NCI-H1417 (cell line): ENCODE measurements at regions not wholly inside any gene's neighbourhood (a gene's known extent, or its start where the extent isn't known, plus 50 kb on each side); places are given as distances from the start of the nearest gene placed in this dataset.
A peak's percentile ranks its signal among the peaks of the same experiment; 100 is the strongest.

Source experiments
- DNase-seq, 3 experiments: peaks; one replicate each; lab custom pipeline; 2025; lab: John Stamatoyannopoulos, UW

GRCh38 chr4:23741681-23742191 lies 148.1 kb downstream of the PPARGC1A start:
- DNase-seq = no peak

- DNase-seq = no peak
Measured at GRCh38 chr4:23737571-23737970, 152.3 kb downstream of the PPARGC1A start.

DNA sequence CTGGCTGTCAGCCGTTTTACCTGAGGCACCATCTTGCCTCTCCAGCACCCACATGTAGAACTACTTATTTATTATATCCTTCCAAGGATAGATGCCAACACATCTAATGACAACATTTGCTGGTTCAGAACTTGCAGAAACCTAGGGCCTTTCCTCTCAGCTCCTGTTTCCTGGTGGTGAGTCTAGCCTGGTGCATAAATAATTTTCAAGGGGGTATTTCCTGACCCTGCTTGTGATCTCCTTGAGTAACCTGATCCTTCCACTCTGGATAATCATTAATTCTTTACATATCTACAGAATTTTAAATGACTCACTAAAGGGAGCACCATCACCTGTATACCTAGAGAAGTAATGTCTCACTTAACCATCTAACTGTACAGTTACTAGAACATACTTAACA lies 153.4 kb downstream of the PPARGC1A start:
- no peak for DNase-seq

DNA sequence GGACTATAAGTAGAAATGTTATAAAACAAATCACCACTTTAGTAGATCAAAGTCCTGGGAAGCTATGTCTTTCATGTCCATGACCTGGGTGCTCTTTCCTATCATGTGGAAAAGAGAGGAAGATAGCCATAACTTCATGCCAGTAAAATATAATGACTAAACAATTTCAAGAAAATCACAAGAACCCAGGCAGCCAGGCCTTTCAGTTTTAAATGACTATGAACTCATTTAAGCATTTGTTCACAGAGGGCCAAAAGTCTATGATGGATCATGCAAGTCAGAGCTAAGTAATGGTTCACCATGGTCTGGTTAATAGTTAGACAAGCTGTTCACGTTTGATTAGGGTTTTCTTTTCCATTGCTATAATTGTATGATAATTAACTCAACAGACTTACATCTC lies 155.8 kb downstream of the PPARGC1A start:
- no peak for DNase-seq

DNA sequence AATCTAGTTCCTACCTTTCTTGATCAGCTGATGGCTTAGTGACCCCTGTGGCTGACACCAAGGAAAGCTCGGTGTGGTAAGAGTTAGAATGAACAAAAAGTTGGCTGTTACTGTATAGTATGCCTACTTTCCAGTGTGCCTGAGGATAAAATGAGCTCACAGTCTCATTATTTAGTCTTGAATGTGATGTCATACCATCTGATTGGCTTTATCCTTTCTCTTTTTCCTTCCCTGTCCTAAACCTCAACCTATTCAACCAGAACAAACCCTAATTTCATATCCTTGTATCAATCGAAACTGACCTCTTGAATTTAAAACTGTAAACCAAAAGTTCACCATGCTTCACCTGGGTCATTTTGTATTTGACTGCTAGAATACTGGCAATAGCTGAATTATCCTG lies 156.4 kb downstream of the PPARGC1A start:
- no peak for DNase-seq

DNA sequence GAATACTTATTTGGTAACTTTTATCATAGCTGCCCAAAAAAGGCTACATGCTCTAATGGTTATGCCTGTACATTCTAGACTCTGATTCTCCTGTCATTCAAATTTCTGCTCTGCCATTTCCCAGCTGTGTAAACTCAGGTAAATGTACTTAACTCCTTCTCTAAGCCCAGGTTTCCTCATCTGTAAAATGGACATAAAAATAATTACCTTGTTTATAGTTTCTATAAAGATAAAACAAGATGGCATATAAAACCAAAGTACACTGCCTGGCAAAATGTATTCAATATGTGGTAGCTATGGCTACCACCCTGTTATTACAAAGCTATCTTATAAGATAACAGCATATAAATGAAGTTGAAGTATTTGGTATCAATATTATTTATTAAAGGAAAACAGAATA lies 158.8 kb downstream of the PPARGC1A start:
- DNase-seq = no peak

DNA sequence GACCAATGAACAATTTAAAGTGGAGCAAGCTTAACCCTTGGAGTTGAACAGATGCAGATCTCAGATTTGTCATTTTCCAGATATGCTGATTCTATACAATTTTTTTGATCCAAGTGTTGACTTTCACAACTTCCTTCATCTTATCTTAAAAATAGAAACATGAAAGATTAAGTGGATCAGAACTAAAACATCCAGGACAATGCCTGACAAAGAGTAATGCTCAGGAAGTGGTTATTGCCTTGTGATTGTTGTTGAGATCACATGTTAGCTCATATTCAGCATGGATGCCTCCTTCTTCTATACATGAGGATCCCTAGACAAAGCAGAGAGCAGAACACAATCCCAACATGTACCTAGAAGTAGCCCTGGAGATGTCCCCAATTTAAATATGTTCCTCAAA lies 160.9 kb downstream of the PPARGC1A start:
- DNase-seq = no peak

DNA sequence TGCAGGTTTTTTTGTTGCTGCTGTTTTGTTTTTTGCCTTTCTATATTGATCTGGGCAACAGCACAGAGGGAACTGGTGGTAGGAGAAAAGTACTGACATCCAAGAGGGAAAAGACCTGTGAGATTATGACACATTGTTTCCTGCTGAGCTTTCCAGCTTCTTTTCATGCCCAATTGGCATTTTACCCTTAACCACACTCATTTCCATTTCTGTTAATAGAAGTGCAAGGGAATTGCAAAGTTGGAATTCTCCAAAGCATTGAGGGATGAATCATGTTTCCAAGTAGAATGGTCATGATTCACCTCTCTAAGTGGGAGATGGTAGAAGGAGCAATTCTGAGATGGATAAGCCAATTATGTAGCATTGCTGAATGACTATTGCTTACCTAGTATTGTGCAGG lies 161.5 kb downstream of the PPARGC1A start:
- peak in 1 of 3 experiments; percentile 31 for DNase-seq

DNA sequence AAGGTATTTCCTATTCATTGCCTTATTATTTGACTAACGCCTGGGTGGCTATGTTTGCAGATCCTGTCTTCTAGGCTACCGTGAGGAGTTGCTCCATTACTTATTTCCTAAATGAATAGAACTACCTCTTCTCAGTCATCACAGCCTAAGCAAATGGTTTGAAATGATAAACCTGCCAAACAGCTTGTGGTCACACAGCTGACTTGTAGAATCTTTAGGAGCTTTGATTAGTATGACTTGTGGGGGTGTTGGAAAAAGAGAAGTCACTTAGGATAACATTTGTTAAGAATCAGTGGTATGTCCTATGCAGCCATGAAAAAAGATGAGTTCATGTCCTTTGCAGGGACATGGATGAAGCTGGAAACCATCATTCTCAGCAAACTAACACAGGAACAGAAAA lies 169.3 kb downstream of the PPARGC1A start:
- no peak for DNase-seq

- DNase-seq = no peak
Measured at GRCh38 chr4:23718435-23718834, 171.4 kb downstream of the PPARGC1A start.

DNA sequence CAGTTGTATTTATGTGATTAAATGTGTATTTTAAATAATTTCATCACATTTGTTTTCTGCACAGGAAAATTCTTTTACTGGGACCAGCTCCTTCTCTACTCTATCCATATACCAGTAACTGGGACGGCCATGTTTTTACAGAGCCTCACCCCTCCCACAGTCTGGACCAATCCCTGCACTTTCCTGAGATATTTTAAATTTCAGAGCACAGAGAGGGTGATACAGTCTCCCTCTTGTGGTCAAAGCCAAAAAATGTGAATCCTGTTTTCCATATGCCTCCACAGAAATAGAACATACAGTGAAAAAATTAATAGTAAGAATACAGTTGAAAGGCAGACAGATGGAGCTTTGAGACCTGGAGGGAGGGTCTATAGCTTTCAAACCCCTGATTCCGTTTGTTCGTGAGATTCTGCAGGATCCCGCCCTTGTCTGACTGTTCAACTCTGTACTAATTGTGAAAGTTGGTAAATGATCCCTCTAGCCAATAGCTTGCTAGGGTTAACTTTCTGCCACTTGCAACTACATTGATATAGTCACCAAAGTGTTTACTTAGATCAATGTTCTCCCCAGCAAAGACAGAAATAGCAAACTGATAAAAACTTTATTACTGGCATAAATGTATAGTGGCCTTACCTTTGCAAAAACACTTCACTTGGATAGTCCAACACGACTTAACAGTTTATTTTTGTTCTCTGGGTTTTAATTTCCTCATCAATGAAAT lies 172.2 kb downstream of the PPARGC1A start:
- peak; percentile 6 to 54 (median 38) for DNase-seq

DNA sequence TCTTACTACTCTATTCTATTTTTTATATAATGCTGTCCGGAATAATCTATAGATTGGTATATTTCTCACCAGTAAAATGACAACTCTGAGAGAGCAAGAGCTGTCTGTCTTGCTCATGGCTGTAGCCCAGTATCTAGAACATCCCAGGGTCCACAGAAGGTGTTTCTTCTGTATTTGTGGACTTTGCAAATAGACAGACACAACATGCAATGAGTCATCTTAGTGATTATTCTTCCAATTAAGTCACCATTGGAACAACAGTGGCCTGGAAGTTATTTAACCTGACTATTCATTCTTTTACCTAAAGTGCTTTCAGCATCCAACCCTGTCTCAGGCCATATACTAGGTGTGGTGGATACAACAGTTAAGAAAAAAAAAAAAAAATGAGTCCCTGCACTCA lies 179.5 kb downstream of the PPARGC1A start:
- DNase-seq = no peak

GRCh38 chr4:23707652-23708026 lies 182.2 kb downstream of the PPARGC1A start:
- no peak for DNase-seq

DNA sequence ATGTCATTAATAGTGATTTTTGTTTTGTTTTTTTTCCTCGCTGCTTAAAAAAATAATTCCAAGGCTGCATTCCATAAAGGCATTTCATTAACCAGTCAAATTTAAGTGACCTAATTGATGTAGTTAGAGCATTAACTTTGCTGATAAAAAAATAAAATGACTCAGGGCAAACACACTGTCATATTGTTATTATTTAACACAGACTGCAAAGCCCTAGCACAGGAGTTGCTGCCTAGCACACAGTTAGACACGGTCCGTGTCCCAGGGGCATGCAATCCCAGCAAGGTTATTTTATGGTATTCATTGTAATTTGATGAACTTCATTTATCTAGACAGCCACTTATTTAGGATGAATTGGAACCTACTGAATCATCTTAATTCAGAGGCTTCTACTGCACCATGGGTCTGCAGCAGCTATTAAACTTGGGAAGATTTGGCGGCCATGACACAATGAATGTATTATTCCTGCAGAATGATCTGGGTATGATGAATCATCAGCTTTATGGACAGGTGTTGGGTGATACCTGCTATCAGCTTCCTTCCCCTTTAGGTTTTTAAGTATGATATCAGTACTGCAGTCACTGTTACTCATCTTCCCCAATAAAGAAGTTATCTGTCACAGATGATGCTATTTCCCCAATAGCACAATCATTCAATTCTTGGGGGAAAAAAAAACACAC lies 182.7 kb downstream of the PPARGC1A start:
- DNase-seq = no peak

- no peak for DNase-seq
Measured at GRCh38 chr4:23700197-23700596, 189.7 kb downstream of the PPARGC1A start.

DNA sequence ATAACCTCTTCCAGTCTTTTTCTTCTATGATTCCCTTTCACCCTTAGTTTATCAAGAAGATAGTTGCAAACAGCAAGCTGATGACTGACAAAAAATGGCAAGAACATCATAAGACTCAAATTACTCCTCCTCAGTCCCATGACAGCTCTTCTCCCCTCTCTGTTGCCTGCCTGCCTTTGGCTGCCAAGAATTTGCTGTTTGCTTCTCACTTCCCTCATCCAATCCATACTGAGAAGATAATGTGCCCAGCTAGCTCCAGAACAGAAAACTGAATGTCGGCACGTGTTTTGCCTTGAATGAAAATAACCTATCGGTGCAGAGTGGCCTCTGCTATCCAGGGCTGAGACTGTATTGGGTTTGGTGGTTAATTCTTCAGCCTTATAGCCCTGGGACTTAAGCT lies 192.1 kb downstream of the PPARGC1A start:
- no peak for DNase-seq

DNA sequence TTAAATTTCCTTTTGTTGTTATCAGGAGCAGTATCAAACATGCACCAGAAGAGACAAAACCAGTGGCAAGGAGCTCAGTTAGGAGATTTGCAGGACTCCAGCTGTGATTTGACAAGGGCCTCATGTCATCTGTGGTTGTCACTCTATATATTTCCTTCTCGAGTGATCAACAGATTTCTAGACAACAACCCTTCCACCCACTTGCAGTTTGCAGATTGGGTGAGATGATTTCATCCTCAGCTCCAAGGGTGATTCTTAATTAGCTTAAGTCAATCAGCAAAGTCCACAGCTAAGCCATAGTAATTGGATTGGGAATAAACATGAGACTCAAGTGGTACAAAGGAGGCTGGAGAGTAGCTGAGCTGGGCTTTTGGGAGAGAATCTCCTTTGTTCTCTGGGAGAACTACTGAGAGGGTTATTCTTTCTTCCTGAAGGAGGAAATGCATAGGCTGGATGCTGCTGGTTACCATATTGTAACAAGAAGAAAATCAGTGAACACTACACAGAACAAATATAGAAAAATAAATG lies 192.8 kb downstream of the PPARGC1A start:
- peak in 1 of 3 experiments; percentile 16 for DNase-seq

GRCh38 chr4:23686169-23686897 lies 203.5 kb downstream of the PPARGC1A start:
- DNase-seq = peak in 2 of 3 experiments; percentile 6 to 34

- no peak for DNase-seq
Measured at GRCh38 chr4:23685471-23685870, 204.4 kb downstream of the PPARGC1A start.

- no peak for DNase-seq
Measured at GRCh38 chr4:23680671-23681518, 209.0 kb downstream of the PPARGC1A start.

DNA sequence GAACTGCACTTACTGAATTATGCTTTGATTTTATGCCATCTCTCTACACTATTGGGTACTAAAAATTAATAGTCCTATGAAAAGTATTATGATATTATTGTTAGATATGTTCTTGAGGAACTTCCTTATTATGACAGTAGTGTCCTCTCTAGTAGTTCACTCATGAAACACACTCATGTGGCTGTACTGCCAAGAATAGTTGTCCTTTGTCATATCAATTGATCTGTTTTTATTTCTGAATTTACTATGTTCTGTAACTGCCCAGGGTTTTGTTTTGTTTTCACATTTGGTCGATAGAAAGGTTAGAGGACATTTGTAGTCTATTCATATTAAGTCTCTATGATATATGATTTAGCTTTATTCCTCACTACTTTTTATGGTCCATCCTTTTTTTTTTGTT lies 215.2 kb downstream of the PPARGC1A start:
- no peak for DNase-seq

GRCh38 chr4:23667659-23668058 lies 222.2 kb downstream of the PPARGC1A start:
- DNase-seq = no peak
